Activated naive CD8-positive, alpha-beta T cell treated with anti-CD3 and anti-CD28 coated beads, Interleukin-2, amount 10 ng/mL, durations not matched to agents 7 days and 5 days (primary cell): ENCODE measurements at regions not wholly inside any gene's neighbourhood (a gene's known extent, or its start where the extent isn't known, plus 50 kb on each side); places are given as distances from the start of the nearest gene placed in this dataset.

Experiments
- ATAC-seq: fragments of 150-1000 bp; cut with Tn5 transposase; one replicate; pipeline ENCODE4 v1.10.0; 2021; ENCODE audit warnings: low read depth, moderate library complexity
- POLR2A ChIA-PET: fragments of 350-600 bp; sonication (Branson Sonifier 250); formaldehyde crosslinking; loops from one replicate; lab custom pipeline; 2021; ENCODE audit warnings: antibody characterized with exemption; lab: Charles Lee
- DNase-seq: peaks from one replicate; pipeline ENCODE4 v3.0.0; 2021
- H3K27ac Mint-ChIP-seq: one replicate; pipeline ENCODE4 v1.8.0; 2022; ENCODE audit warnings: mild to moderate bottlenecking, mixed read lengths
- H3K27me3 Mint-ChIP-seq: one replicate; pipeline ENCODE4 v1.8.0; 2022; ENCODE audit warnings: mild to moderate bottlenecking, moderate library complexity, mixed read lengths
- H3K36me3 Mint-ChIP-seq: one replicate; pipeline ENCODE4 v1.8.0; 2021; ENCODE audit warnings: mild to moderate bottlenecking, mixed read lengths
- H3K4me1 Mint-ChIP-seq: one replicate; pipeline ENCODE4 v1.8.0; 2021; ENCODE audit warnings: mixed read lengths
- H3K4me3 Mint-ChIP-seq: one replicate; pipeline ENCODE4 v1.8.0; 2022; ENCODE audit warnings: mild to moderate bottlenecking, moderate library complexity, mixed read lengths
- H3K9me3 Mint-ChIP-seq: one replicate; pipeline ENCODE4 v1.8.0; 2021; ENCODE audit warnings: mixed read lengths

DNA sequence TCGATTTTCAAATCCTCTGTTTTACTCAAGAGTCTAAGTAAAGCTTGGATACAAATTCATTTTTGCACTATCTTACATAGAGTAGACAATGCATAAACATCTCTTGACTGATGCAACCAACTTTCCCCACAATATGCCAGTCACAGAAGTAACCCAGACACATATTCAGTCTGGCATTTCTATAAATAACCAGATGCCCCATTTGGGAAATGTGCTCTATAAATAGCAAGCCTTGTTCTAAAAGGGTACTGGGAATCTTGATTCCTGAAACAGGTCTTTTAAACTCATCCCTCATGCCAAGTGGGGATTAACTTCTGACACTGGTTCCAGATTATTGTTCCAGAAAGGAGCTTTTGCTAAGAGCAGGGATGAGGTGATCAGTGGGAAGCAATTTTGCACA, 411.7 kb downstream of the EPM2A start:
- Mint-ChIP-seq H3K27me3 (no peaks in the 10 kb centered on the region), H3K27ac (no peak overlapping the region), H3K36me3 (no peaks in the 10 kb centered on the region), H3K9me3 (no peaks in the 10 kb centered on the region), H3K4me3 (no peak overlapping the region), H3K4me1 (no peaks in the 10 kb centered on the region)
- no peak for DNase-seq
- POLR2A ChIA-PET, result no interaction called here
- ATAC-seq, result no peak

DNA sequence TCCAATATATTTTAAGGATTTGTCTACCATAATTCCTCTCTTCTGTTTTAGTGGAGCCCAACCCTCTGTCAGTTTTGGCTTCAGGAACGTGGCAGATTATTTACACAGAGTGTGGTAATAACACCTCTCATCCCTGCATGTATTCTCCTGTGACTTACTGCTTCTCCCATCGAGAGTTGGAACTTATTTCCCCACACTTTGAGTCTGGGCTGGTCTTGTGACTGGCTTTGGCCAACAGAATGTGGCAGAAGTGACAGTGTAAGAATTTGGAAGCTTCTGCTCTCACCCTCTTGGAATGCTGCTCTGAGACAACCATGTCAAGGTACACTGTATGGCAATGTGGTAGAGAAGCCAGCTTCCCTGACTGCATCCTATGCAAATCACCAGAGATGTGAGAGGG, 407.7 kb downstream of the EPM2A start:
- DNase-seq (no peak), ATAC-seq (no peak)
- Mint-ChIP-seq H3K4me1 (no peaks in the 10 kb centered on the region), H3K9me3 (no peaks in the 10 kb centered on the region), H3K36me3 (no peaks in the 10 kb centered on the region), H3K4me3 (no peak overlapping the region), H3K27ac (no peak overlapping the region), H3K27me3 (no peaks in the 10 kb centered on the region)
- POLR2A ChIA-PET, result no interaction called here

DNA sequence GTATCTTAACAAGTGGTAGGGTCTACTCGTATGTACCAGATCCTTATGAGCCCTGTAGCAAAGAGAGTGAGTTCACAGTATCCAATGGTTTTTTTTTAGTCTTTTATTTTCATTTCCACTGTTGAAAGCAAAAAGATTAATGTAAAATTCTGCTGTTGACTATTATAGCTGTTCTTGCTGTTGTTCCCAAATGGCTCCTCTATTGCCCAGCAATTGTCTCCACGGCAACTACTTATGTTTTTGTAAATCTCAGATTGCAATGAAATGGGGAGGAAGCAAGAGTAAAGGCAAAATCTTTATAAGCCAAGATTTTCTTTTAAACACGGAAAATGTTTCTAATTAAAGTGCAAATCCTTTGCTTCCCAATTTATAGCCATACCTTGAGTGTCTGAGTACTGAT, 406.1 kb downstream of the EPM2A start:
- H3K4me3 Mint-ChIP-seq, result no peak overlapping the region
- H3K36me3 Mint-ChIP-seq, result no peaks in the 10 kb centered on the region
- no peaks in the 10 kb centered on the region for H3K27me3 Mint-ChIP-seq
- DNase-seq (no peak), ATAC-seq (no peak)
- H3K4me1 Mint-ChIP-seq, result no peaks in the 10 kb centered on the region
- POLR2A ChIA-PET, result no interaction called here
- no peaks in the 10 kb centered on the region for H3K9me3 Mint-ChIP-seq
- no peak overlapping the region for H3K27ac Mint-ChIP-seq

DNA sequence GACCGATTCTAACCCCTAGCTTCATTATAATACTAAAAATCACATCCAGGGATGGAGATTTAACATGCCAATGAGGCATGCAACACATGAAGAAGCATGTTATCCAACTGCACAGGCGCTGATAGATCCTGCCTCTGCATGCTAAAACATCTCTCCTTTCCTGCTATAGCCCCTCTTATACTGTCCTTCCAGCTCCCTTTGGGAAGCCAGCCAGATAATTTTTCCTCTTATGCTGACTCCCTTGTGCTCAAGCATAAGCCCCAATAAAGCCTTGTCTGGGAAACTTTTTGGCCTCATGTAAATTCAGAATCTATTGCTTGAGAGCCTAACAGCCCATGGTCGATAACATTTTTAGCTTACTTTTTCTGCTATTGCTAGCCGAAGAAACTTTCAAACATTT, 404.3 kb downstream of the EPM2A start:
- H3K4me3 Mint-ChIP-seq, result no peak overlapping the region
- DNase-seq, result no peak
- H3K9me3 Mint-ChIP-seq, result no peaks in the 10 kb centered on the region
- H3K27ac Mint-ChIP-seq, result no peak overlapping the region
- POLR2A ChIA-PET, result no interaction called here
- H3K4me1 Mint-ChIP-seq, result no peaks in the 10 kb centered on the region
- H3K36me3 Mint-ChIP-seq, result no peaks in the 10 kb centered on the region
- ATAC-seq, result no peak
- no peaks in the 10 kb centered on the region for H3K27me3 Mint-ChIP-seq

DNA sequence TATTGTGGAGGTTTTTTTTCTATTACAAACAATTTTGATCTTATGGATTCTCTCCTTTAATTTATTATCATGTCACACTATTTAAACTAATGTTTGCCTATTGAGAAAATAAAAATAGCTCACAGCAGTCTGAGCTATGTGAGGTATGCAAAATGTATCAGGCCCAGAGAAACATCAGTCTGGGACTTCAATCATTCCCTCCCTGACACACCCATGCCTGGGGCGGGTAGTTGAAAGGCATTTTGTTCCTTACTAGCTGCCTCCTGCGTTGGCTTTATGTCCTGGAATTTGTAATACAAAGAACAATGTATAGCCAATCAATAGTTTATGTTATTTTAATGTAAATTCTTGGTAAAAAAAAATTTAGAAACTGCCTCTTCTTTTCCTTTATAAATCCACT, 403.3 kb downstream of the EPM2A start:
- no peak overlapping the region for H3K27ac Mint-ChIP-seq
- no peaks in the 10 kb centered on the region for H3K9me3 Mint-ChIP-seq
- POLR2A ChIA-PET, result no interaction called here
- H3K27me3 Mint-ChIP-seq, result no peaks in the 10 kb centered on the region
- no peak for DNase-seq
- no peak for ATAC-seq
- no peaks in the 10 kb centered on the region for H3K36me3 Mint-ChIP-seq
- no peak overlapping the region for H3K4me3 Mint-ChIP-seq
- no peaks in the 10 kb centered on the region for H3K4me1 Mint-ChIP-seq

DNA sequence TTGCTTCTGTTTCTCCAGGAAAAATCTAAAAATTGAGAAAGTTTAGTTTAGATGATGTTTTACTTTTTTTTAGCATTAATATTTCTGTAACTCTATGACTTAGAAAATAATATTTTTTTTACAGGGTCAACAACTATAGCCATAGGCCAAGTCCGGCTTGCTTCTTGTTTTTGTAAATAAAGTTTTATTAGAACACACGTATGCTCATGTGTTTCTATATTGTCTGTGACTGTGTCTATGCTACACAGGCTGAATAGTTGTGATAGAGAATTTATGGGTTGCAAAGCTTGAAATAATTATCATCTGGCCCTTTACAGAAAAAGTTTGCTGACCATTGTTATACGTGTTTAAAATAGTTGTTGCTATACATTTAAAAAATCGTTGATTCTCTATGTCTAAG, 399.2 kb downstream of the EPM2A start:
- Mint-ChIP-seq H3K27me3 (no peaks in the 10 kb centered on the region), H3K4me1 (no peaks in the 10 kb centered on the region), H3K4me3 (no peak overlapping the region), H3K36me3 (no peaks in the 10 kb centered on the region), H3K27ac (no peak overlapping the region), H3K9me3 (no peaks in the 10 kb centered on the region)
- ATAC-seq (no peak), DNase-seq (no peak)
- POLR2A ChIA-PET, result no interaction called here

DNA sequence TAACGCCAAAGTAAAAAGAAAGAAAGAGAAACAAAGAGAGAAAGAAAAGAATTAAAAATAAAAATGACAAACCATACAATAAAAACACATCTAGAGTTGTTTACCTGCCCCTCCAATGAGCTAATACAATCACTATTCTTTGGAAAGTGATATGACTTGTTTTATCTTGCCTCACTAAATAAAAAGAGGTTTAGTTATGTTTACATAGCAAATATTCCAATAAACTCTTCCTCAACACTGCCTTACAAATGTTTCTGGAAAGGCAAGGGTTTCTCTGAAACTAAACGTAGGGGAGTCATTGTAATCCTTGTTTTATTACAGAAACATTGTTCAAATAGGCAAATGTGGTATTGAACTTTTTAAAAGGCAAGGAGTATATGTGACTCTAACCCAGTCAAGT, 396.2 kb downstream of the EPM2A start:
- ATAC-seq (no peak), DNase-seq (no peak)
- H3K27ac Mint-ChIP-seq, result no peak overlapping the region
- H3K36me3 Mint-ChIP-seq, result no peaks in the 10 kb centered on the region
- H3K4me3 Mint-ChIP-seq, result no peak overlapping the region
- POLR2A ChIA-PET, result no interaction called here
- no peaks in the 10 kb centered on the region for H3K9me3 Mint-ChIP-seq
- no peaks in the 10 kb centered on the region for H3K27me3 Mint-ChIP-seq
- no peaks in the 10 kb centered on the region for H3K4me1 Mint-ChIP-seq

DNA sequence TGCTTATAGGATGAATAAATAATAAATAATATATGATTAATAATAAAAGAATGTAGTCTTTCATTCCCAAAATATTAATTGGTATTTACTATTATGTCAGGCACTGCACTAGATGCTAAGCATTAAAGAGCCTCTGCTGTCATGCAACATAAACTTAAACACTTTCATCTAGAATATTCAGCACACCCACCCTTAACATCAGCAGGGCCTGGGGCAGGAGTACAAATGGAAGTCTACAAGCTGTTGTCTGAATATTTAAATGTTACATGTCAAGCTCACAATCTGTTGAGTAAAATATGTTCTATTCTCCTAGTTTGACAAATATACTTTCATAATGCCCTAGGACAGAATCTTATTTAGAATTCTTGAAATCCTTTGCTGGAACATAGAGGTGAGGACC, 395.1 kb downstream of the EPM2A start:
- Mint-ChIP-seq H3K27me3 (no peaks in the 10 kb centered on the region), H3K4me3 (no peak overlapping the region), H3K36me3 (no peaks in the 10 kb centered on the region), H3K4me1 (no peaks in the 10 kb centered on the region), H3K9me3 (no peaks in the 10 kb centered on the region), H3K27ac (no peak overlapping the region)
- ATAC-seq (no peak), DNase-seq (no peak)
- POLR2A ChIA-PET, result no interaction called here

DNA sequence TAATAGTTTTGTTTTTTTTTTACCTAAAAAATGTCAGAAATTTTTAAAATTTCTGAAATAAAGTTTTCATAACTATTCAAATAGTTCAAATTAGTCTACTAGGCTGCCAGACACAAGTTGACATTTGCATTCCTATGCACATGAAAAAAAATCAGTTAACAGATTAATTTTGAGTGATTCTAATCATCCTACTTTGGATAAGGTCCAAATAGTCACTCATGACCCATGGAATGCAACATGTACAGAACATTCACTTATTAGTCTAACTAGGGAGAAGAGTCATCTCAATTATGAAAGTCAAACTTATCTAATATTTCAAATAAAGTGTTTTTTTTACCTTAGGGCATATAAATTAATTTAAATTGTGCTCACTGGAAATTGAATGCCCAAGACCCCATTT, 390.2 kb downstream of the EPM2A start:
- Mint-ChIP-seq H3K27me3 (no peaks in the 10 kb centered on the region), H3K9me3 (no peaks in the 10 kb centered on the region)
- ATAC-seq, result no peak

DNA sequence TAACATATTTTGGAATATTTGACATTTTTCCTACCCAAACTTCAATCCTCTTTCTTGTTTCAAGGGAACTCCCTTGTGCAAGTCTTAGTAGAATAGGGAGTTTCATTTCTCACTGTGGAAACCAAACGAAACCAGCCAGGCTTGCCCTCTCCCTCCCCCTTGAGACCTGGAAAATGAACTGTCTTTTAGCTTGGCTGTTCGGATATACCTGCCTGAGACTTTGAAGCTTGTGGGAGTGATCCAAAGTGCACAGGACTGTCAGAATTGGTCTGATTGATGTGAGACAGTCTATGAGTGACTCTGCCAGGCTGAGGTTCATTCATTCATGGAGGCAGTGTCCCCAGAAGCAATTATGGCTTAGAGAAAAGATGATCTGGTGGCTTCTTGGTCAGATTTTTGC, 388.1 kb downstream of the EPM2A start:
- H3K27ac Mint-ChIP-seq, result no peak overlapping the region
- H3K9me3 Mint-ChIP-seq, result no peaks in the 10 kb centered on the region
- ATAC-seq (no peak), DNase-seq (no peak)
- H3K4me1 Mint-ChIP-seq, result no peaks in the 10 kb centered on the region
- POLR2A ChIA-PET, result no interaction called here
- H3K27me3 Mint-ChIP-seq, result no peaks in the 10 kb centered on the region
- H3K4me3 Mint-ChIP-seq, result no peak overlapping the region
- no peaks in the 10 kb centered on the region for H3K36me3 Mint-ChIP-seq

More for the DNA sequence above, 390.2 kb downstream of the EPM2A start:
- POLR2A ChIA-PET, result no interaction called here
- Mint-ChIP-seq H3K27ac (no peak overlapping the region), H3K4me1 (no peaks in the 10 kb centered on the region), H3K36me3 (no peaks in the 10 kb centered on the region), H3K4me3 (no peak overlapping the region)
- DNase-seq, result no peak

DNA sequence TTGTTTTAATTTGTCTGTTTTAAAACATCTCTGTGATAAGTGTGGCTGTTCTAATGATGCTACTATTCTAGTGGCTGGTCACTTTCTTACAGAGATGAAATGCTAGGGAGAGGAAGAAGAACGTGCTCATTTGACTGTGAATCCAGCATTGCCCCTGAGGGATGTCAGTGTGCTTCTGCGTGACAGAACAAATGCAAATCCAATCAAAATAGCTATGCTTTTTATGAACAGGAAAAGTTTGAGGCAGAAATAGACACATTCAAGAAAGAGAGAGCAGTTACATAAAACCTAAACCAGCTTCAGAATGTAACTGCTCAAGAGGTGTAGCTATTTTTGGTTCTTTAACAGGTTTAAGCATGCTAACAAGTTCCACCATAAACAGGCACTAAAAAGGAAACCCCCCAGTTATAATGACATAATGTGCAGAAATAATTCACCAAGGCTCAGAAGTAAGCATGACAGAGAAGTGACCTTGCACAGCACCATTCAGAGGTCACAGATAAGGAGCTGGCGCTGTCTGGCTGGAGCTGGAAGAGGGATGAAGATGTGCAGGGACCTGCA, 385.3 kb downstream of the EPM2A start:
- H3K27ac Mint-ChIP-seq, result no peak overlapping the region
- DNase-seq, result no peak
- no peaks in the 10 kb centered on the region for H3K36me3 Mint-ChIP-seq
- H3K9me3 Mint-ChIP-seq, result no peaks in the 10 kb centered on the region
- no peaks in the 10 kb centered on the region for H3K4me1 Mint-ChIP-seq
- ATAC-seq, result no peak
- no peak overlapping the region for H3K4me3 Mint-ChIP-seq
- no peaks in the 10 kb centered on the region for H3K27me3 Mint-ChIP-seq
- POLR2A ChIA-PET, result no interaction called here

DNA sequence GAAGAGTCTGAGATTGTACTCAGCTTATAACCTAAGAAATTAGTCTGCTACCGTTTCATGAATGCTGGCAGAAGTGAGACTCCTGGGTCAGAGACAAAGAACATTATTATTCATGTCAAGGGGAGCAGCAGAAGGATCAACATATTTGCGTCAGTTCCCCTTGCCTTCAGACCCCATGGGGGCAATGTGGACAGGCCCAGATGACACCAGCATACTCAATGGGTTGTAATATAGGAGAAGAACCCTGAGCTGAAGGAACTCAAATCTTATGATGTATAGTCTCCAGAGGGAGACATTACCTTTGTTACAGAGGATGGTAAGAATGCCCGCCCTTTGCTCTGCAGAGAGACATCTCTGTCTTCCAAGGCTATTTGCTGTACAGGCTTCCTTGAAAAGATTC, 384.4 kb downstream of the EPM2A start:
- H3K27ac Mint-ChIP-seq, result no peak overlapping the region
- POLR2A ChIA-PET, result no interaction called here
- ATAC-seq (no peak), DNase-seq (no peak)
- H3K4me1 Mint-ChIP-seq, result no peaks in the 10 kb centered on the region
- no peak overlapping the region for H3K4me3 Mint-ChIP-seq
- H3K36me3 Mint-ChIP-seq, result no peaks in the 10 kb centered on the region
- H3K27me3 Mint-ChIP-seq, result no peaks in the 10 kb centered on the region
- H3K9me3 Mint-ChIP-seq, result no peaks in the 10 kb centered on the region

DNA sequence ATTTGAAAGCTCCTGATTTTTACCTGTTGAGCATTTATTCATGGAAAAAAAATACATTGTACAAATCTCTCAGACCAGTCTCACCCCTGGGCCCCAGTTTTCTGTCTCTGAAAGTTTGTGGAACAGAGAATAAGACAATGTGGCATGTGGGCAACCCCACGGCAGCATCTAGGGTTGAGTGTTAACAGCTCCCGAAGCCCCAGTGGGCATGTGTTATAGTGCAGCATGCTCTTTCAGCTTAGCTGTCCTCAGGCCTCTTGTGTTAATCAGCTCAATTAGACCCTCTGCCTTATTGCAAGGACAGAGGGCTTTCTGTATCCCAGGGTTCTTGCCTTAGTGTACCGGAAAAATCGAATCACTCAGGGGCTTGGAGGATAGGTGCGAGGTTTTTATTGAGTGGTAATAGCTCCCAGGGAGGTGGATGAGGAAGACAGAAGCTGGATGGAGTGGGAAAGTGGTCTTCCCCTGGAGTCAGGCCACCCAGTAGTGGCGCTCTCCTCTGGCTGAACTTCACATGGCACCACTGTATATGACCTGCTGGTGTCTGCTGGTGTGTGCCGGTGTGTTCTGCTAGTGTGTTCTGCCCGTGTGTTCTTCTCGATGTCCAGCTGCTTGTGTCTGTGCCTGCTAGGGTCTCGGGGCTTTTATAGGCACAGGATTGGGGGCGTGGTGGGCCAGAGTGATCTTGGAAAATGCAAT, 382.8 kb downstream of the EPM2A start:
- Mint-ChIP-seq H3K4me3 (no peak overlapping the region), H3K9me3 (no peaks in the 10 kb centered on the region), H3K36me3 (no peaks in the 10 kb centered on the region), H3K27ac (no peak overlapping the region), H3K4me1 (no peaks in the 10 kb centered on the region), H3K27me3 (no peaks in the 10 kb centered on the region)
- DNase-seq (no peak), ATAC-seq (no peak)
- POLR2A ChIA-PET, result no interaction called here

DNA sequence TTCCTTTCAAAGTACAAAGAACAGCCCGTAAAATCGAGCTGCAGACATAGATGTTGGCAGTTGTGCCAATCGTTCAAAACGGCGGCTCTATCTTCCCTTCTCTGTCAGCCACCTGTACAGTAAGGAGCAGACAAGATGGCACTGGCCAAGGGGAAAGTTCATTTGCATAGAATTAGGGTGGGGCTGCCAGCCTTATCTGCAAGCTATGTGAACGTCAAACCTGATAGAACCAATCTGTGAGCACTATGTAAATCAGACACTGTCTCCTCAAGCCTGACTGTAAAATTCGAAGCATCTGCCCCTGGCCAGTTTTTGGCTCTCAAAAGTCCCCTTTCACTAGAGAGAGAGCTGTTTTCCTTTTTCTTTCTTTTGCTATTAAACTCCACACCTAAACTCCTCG, 374.5 kb downstream of the EPM2A start:
- no peak overlapping the region for H3K4me3 Mint-ChIP-seq
- no peaks in the 10 kb centered on the region for H3K9me3 Mint-ChIP-seq
- ATAC-seq (no peak), DNase-seq (no peak)
- no peaks in the 10 kb centered on the region for H3K36me3 Mint-ChIP-seq
- POLR2A ChIA-PET, result no interaction called here
- no peaks in the 10 kb centered on the region for H3K4me1 Mint-ChIP-seq
- H3K27me3 Mint-ChIP-seq, result no peaks in the 10 kb centered on the region
- H3K27ac Mint-ChIP-seq, result no peak overlapping the region

DNA sequence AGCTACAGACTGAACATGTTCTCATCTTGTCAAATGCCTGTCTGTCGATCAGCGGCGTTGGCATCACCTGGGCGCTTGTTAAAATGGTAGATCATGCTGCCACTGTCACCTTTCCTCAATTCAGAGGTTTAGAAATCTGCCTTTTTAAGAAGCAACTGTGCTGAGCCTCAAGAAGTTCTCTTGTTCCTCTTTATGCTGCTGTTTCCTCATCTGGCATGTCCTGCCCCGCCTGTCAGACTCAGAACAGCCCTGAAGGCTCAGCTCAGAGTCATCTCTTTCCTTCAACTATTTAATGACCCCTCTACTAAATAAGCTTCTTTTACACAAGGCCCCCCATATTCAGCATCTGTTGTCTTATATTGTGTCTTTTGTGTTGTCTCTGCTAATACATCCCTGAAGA, 368.2 kb downstream of the EPM2A start:
- DNase-seq (no peak), ATAC-seq (no peak)
- Mint-ChIP-seq H3K27ac (no peak overlapping the region), H3K4me3 (no peak overlapping the region), H3K4me1 (no peaks in the 10 kb centered on the region), H3K27me3 (no peaks in the 10 kb centered on the region), H3K36me3 (no peaks in the 10 kb centered on the region), H3K9me3 (no peaks in the 10 kb centered on the region)
- POLR2A ChIA-PET, result no interaction called here
